ENCODE measurements at regions not wholly inside any gene's neighbourhood (a gene's known extent, or its start where the extent isn't known, plus 50 kb on each side); places are given as distances from the start of the nearest gene placed in this dataset.

DNA sequence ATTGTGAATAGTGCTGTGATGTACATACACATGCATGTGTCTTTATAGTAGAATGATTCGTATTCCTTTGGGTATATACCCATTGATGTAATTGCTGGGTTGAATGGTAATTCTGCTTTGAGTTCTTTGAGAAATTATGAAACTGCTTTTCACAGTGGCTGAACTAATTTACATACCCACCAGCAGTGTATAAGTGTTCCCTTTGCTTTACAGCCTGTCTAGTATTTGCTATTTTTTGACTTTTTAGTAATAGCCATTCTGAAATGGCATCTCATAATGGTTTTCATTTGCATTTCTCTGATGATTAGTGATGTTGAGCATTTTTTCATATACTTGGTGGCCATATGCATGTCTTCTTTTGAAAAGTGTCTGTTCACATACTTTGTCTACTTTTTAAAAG is 54.5 kb upstream of the FAM78B start:
- H3K4me3 ChIP-seq = no peak overlapping the region
- intact Hi-C loops (cut with DNase I) = no loop called here
- H3K4me1 ChIP-seq = no peaks in the 10 kb centered on the region
- no peaks in the 10 kb centered on the region for H3K27me3 ChIP-seq
- no peak overlapping the region for H3K27ac ChIP-seq
- DNase-seq (no peak), ATAC-seq (no peak)
- H3K36me3 ChIP-seq = no peaks in the 10 kb centered on the region
- peaks cover 0 to 37% of the 10 kb centered on the region in 2 donors for H3K9me3 ChIP-seq
- TF ChIP-seq, protein P1, sequence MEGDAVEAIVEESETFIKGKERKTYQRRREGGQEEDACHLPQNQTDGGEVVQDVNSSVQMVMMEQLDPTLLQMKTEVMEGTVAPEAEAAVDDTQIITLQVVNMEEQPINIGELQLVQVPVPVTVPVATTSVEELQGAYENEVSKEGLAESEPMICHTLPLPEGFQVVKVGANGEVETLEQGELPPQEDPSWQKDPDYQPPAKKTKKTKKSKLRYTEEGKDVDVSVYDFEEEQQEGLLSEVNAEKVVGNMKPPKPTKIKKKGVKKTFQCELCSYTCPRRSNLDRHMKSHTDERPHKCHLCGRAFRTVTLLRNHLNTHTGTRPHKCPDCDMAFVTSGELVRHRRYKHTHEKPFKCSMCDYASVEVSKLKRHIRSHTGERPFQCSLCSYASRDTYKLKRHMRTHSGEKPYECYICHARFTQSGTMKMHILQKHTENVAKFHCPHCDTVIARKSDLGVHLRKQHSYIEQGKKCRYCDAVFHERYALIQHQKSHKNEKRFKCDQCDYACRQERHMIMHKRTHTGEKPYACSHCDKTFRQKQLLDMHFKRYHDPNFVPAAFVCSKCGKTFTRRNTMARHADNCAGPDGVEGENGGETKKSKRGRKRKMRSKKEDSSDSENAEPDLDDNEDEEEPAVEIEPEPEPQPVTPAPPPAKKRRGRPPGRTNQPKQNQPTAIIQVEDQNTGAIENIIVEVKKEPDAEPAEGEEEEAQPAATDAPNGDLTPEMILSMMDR (IDR thresholded peaks at IDR 0.05) = no peak

DNA sequence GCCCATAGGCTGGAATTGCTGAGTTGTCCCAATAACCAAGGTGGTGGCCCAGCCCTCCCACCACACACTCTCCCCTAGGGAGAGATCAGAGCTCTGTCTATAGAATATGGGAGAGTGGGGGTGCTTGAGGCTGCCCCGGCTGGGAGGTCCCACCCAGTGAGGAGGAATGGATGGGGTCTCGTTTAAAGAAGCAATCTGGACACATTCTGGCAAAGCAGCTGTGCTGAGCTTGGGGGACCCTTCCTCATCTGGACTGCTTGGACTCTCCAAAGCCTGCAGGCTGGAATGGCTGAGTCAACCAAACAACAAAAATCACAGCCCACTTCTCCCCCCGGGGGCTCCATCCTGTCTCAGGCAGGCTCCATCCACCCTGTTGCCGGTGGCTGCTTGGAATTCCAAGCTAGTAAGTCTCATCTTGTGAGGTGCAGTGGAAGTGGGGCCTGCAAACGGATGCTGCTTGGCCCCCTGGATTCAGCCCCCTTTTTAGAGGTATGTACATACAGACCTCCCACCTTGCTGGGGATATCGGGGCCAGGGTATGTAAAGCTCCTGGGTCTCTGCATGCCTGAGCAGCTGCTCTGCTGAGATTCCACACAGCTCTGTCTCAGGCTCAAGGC is 67.1 kb upstream of the FAM78B start:
- no peak for ATAC-seq
- Histone ChIP-seq H3K4me3 (no peak overlapping the region), H3K9me3 (peaks cover 0 to 22% of the 10 kb centered on the region in 2 donors), H3K36me3 (no peaks in the 10 kb centered on the region), H3K4me1 (no peaks in the 10 kb centered on the region), H3K27ac (no peak overlapping the region), H3K27me3 (no peaks in the 10 kb centered on the region)
- TF ChIP-seq, protein P1 (IDR thresholded peaks at IDR 0.05) = no peak
- DNase-seq = peak in 1 of 4 donors; percentile 33
- intact Hi-C loops (cut with DNase I) = no loop called here

DNA sequence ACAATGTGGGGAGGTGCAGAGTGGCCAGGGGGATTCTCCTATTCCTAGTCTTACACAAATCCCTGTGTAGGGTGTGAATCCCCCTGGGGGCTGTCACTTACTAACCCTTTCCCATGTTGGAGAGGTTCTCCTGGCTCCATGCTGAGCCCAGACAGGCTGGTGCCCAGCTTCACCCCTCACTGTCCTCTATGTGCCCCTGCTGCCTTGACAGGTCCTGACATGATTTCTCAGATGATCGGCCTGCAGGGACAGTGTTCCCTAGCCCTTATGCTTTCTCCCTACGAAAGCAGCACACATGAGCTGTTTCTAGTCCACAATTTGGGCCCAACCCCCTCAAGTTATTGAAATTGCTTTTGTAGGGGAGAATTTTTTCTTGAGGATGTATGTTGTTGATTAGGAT is 68.9 kb upstream of the FAM78B start:
- no peak overlapping the region for H3K4me3 ChIP-seq
- ATAC-seq (no peak), DNase-seq (no peak)
- peaks cover 0 to 17% of the 10 kb centered on the region in 2 donors for H3K9me3 ChIP-seq
- H3K27me3 ChIP-seq = no peaks in the 10 kb centered on the region
- no peak overlapping the region for H3K27ac ChIP-seq
- TF ChIP-seq, protein P1 (IDR thresholded peaks at IDR 0.05) = no peak
- no peaks in the 10 kb centered on the region for H3K36me3 ChIP-seq
- intact Hi-C loops (cut with DNase I) = no loop called here
- no peaks in the 10 kb centered on the region for H3K4me1 ChIP-seq

- intact Hi-C loops (cut with DNase I) = no loop called here
- H3K4me1 ChIP-seq = no peaks in the 10 kb centered on the region
- peaks cover 0 to 17% of the 10 kb centered on the region in 2 donors for H3K9me3 ChIP-seq
- TF ChIP-seq, protein P1 (IDR thresholded peaks at IDR 0.05) = no peak
- no peak for ATAC-seq
- no peak overlapping the region for H3K27ac ChIP-seq
- no peak for DNase-seq
- H3K27me3 ChIP-seq = no peaks in the 10 kb centered on the region
- H3K4me3 ChIP-seq = no peak overlapping the region
- no peaks in the 10 kb centered on the region for H3K36me3 ChIP-seq
These were observed 70.9 kb upstream of the FAM78B start for GRCh38 chr1:166237675-166238074.

DNA sequence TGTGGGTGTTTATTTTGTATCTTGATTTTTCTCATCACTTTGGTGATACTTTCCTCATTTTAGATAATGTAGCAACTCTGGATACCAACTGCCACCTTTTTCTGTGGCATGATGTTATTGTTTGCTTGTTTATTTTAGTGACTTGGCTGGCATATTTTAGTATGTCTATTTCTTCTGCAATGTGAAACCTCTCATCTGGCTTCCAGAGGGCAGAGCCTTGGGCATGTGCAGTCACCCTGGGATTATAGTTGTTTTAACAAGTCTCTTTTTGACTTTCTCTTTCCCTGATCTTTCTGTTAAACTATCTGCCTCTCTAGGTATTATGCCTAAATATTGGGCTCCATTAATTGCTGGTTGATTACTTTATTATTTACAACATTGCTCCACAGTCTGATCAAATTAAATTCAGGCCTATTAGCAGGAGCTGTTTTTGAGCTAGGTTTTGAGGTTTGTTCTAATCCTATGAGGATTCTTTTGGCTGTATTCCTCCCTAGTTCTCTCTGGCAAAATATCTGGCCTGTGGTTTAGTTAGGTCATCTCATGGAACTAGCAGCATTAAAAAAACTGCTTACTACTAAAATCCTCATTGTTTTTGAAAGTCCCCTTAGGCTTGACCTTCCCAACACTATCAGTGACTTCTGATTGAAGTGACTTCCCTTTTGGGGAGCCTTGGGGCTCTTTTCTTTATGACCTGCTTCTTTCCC is 86.4 kb upstream of the FAM78B start:
- DNase-seq (no peak), ATAC-seq (no peak)
- peaks cover 0 to 37% of the 10 kb centered on the region in 2 donors for H3K9me3 ChIP-seq
- no peaks in the 10 kb centered on the region for H3K36me3 ChIP-seq
- intact Hi-C loops (cut with DNase I) = no loop called here
- H3K4me3 ChIP-seq = no peak overlapping the region
- no peak overlapping the region for H3K27ac ChIP-seq
- no peaks in the 10 kb centered on the region for H3K27me3 ChIP-seq
- H3K4me1 ChIP-seq = no peaks in the 10 kb centered on the region
- TF ChIP-seq, protein P1 (IDR thresholded peaks at IDR 0.05) = no peak
